ENCODE measurements at regions not wholly inside any gene's neighbourhood (a gene's known extent, or its start where the extent isn't known, plus 50 kb on each side); places are given as distances from the start of the nearest gene placed in this dataset.
"Not testable (repeated sequence)": the region's sequence is repeated elsewhere in the genome, so short reads cannot be mapped to it uniquely, and the experiment has no call there.

DNA sequence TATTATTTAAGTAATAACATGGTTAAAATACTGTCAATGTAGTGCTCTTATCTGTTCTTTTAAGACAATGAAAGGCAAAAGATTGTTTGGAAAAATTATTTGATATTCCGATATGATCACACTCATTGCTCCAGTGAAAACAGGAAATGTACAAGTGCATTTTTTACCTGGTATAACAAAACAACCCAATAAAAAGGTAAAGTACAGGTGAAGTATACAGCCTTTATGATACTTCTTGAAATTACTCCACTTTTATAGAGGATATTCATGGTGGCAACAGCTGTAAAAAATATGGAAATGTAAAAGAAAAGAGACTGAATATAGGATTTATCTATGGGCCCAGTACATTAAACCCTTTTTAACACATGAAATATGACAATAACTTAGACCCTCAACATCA is 298.6 kb upstream of the HNRNPA3 start:
- BruUV-seq (replicated peaks), result no TSS peak
- no peaks in the 10 kb centered on the region for H3K4me1 ChIP-seq (ENCODE audit: insufficient read depth, low read length, poor library complexity, severe bottlenecking)
- H3K27me3 ChIP-seq (replicated peaks; ENCODE audit: insufficient read depth, low read depth, low read length, poor library complexity), result no peaks in the 10 kb centered on the region
- TF ChIP-seq, protein P1, sequence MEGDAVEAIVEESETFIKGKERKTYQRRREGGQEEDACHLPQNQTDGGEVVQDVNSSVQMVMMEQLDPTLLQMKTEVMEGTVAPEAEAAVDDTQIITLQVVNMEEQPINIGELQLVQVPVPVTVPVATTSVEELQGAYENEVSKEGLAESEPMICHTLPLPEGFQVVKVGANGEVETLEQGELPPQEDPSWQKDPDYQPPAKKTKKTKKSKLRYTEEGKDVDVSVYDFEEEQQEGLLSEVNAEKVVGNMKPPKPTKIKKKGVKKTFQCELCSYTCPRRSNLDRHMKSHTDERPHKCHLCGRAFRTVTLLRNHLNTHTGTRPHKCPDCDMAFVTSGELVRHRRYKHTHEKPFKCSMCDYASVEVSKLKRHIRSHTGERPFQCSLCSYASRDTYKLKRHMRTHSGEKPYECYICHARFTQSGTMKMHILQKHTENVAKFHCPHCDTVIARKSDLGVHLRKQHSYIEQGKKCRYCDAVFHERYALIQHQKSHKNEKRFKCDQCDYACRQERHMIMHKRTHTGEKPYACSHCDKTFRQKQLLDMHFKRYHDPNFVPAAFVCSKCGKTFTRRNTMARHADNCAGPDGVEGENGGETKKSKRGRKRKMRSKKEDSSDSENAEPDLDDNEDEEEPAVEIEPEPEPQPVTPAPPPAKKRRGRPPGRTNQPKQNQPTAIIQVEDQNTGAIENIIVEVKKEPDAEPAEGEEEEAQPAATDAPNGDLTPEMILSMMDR (conservative IDR thresholded peaks at IDR 0.05; ENCODE audit: low read depth, low read length), result no peak
- no peak for TF ChIP-seq EZH2 (IDR thresholded peaks at IDR 0.05; ENCODE audit: borderline replicate concordance, low read depth, low read length, poor library complexity, severe bottlenecking)
- CTCF ChIA-PET, result no interaction called here
- POLR2A ChIA-PET (ENCODE audit: low non-redundant PET), result no interaction called here
- H3K27ac ChIP-seq (ENCODE audit: low read depth, low read length, poor library complexity, severe bottlenecking), result no peak overlapping the region
- no peaks in the 10 kb centered on the region for H3K9me3 ChIP-seq (ENCODE audit: low read depth, low read length, poor library complexity, severe bottlenecking)
- H3K36me3 ChIP-seq (ENCODE audit: insufficient read depth, low read length, poor library complexity, severe bottlenecking), result no peaks in the 10 kb centered on the region
- no peak overlapping the region for H3K4me3 ChIP-seq (ENCODE audit: low read depth, low read length, poor library complexity, severe bottlenecking)
- intact Hi-C loops (cut with micrococcal nuclease; ENCODE audit: unreplicated experiment), result no loop called here
- no peak for DNase-seq (ENCODE audit: low spot score)

DNA sequence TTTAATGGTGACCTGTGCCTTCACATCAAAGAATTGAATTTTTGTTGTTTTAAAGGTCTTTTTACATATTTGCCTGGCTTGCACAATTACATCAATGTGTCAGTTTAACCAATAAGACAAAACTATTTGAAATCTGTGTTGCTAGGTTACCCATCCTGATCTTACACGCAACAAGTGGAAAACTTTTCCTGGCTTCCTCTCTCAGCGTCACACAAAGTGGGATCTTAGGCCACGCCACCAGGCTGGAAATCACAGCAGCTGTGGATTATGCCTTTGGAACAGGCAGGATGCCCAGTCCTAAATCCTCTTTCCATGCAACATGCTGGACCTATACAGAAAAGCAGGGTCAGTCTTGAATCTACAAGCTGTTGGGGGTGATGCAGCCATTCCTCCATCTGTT is 298.2 kb upstream of the HNRNPA3 start:
- intact Hi-C loops (cut with micrococcal nuclease; ENCODE audit: unreplicated experiment), result no loop called here
- no peak overlapping the region for H3K27ac ChIP-seq (ENCODE audit: low read depth, low read length, poor library complexity, severe bottlenecking)
- no peaks in the 10 kb centered on the region for H3K27me3 ChIP-seq (replicated peaks; ENCODE audit: insufficient read depth, low read depth, low read length, poor library complexity)
- DNase-seq (ENCODE audit: low spot score), result no peak
- H3K9me3 ChIP-seq (ENCODE audit: low read depth, low read length, poor library complexity, severe bottlenecking), result no peaks in the 10 kb centered on the region
- no peaks in the 10 kb centered on the region for H3K36me3 ChIP-seq (ENCODE audit: insufficient read depth, low read length, poor library complexity, severe bottlenecking)
- ChIA-PET POLR2A (ENCODE audit: low non-redundant PET) (no interaction called here), CTCF (no interaction called here)
- no peaks in the 10 kb centered on the region for H3K4me1 ChIP-seq (ENCODE audit: insufficient read depth, low read length, poor library complexity, severe bottlenecking)
- TF ChIP-seq, protein P1 (conservative IDR thresholded peaks at IDR 0.05; ENCODE audit: low read depth, low read length), result no peak
- TF ChIP-seq EZH2 (IDR thresholded peaks at IDR 0.05; ENCODE audit: borderline replicate concordance, low read depth, low read length, poor library complexity, severe bottlenecking), result no peak
- BruUV-seq (replicated peaks), result no TSS peak
- H3K4me3 ChIP-seq (ENCODE audit: low read depth, low read length, poor library complexity, severe bottlenecking), result no peak overlapping the region

DNA sequence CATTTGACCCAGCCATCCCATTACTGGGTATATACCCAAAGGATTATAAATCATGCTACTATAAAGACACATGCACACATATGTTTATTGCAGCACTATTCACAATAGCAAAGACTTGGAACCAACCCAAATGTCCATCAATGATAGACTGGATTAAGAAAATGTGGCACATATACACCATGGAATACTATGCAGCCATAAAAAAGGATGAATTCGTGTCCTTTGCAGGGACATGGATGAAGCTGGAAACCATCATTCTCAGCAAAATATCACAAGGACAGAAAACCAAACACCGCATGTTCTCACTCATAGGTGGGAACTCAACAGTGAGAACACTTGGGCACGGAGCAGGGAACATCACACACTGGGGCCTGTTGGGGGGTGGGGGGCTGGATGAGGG is 290.0 kb upstream of the HNRNPA3 start:
- BruUV-seq (replicated peaks); H3K4me3 ChIP-seq (ENCODE audit: low read depth, low read length, poor library complexity, severe bottlenecking); CTCF ChIA-PET; POLR2A ChIA-PET (ENCODE audit: low non-redundant PET); intact Hi-C loops (cut with micrococcal nuclease; ENCODE audit: unreplicated experiment); H3K27me3 ChIP-seq (replicated peaks; ENCODE audit: insufficient read depth, low read depth, low read length, poor library complexity); H3K4me1 ChIP-seq (ENCODE audit: insufficient read depth, low read length, poor library complexity, severe bottlenecking); H3K27ac ChIP-seq (ENCODE audit: low read depth, low read length, poor library complexity, severe bottlenecking); DNase-seq (ENCODE audit: low spot score); H3K9me3 ChIP-seq (ENCODE audit: low read depth, low read length, poor library complexity, severe bottlenecking); H3K36me3 ChIP-seq (ENCODE audit: insufficient read depth, low read length, poor library complexity, severe bottlenecking): not testable (repeated sequence)

DNA sequence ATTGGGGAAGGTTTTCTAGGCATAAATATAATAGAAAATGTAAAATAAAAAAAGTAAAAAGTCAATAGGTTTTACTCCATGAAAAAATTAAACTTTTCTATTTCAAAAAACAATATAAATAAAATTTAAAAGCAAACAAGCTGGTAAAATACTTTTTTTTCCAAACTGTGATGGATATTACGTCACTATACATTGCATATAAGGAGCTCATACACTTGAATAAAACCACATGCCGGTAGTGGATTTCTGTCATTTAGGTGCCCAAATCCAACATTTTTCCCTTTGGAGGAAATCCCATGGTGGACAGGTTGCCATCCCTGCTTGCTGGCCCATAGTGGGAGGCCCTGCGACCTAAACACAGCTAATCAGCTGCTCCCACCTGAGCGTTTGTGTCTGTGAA is 289.4 kb upstream of the HNRNPA3 start:
- ChIA-PET CTCF (no interaction called here), POLR2A (ENCODE audit: low non-redundant PET) (no interaction called here)
- Histone ChIP-seq H3K36me3 (ENCODE audit: insufficient read depth, low read length, poor library complexity, severe bottlenecking) (no peaks in the 10 kb centered on the region), H3K27me3 (replicated peaks; ENCODE audit: insufficient read depth, low read depth, low read length, poor library complexity) (no peaks in the 10 kb centered on the region), H3K4me3 (ENCODE audit: low read depth, low read length, poor library complexity, severe bottlenecking) (no peak overlapping the region), H3K27ac (ENCODE audit: low read depth, low read length, poor library complexity, severe bottlenecking) (no peak overlapping the region), H3K9me3 (ENCODE audit: low read depth, low read length, poor library complexity, severe bottlenecking) (peaks cover 7% of the 10 kb centered on the region), H3K4me1 (ENCODE audit: insufficient read depth, low read length, poor library complexity, severe bottlenecking) (no peaks in the 10 kb centered on the region)
- BruUV-seq (replicated peaks), result no TSS peak
- intact Hi-C loops (cut with micrococcal nuclease; ENCODE audit: unreplicated experiment), result no loop called here
- no peak for DNase-seq (ENCODE audit: low spot score)
- no peak for TF ChIP-seq EZH2 (IDR thresholded peaks at IDR 0.05; ENCODE audit: borderline replicate concordance, low read depth, low read length, poor library complexity, severe bottlenecking)
- TF ChIP-seq, protein P1 (conservative IDR thresholded peaks at IDR 0.05; ENCODE audit: low read depth, low read length), result no peak
